Adipocyte (in vitro differentiated cells): ENCODE measurements at regions not wholly inside any gene's neighbourhood (a gene's known extent, or its start where the extent isn't known, plus 50 kb on each side); places are given as distances from the start of the nearest gene placed in this dataset.

Experiments
- DNase-seq: peaks from one replicate; pipeline ENCODE4 v3.0.0-alpha.2; 2015; ENCODE audit warnings: low read depth
- H3K27me3 ChIP-seq: replicated peaks from 2 replicates; pipeline ENCODE4 v1.7.0; 2013; ENCODE audit warnings: mild to moderate bottlenecking, low read length, moderate library complexity; ENCODE audit not compliant: control insufficient read depth, insufficient read depth
- H3K36me3 ChIP-seq: 2 replicates; pipeline ENCODE4 v1.7.0; 2013; ENCODE audit warnings: low read length, mild to moderate bottlenecking, moderate library complexity; ENCODE audit not compliant: control insufficient read depth, insufficient read depth, severe bottlenecking
- H3K4me1 ChIP-seq: 2 replicates; pipeline ENCODE4 v1.7.0; 2013; ENCODE audit warnings: mild to moderate bottlenecking, low read length, moderate library complexity; ENCODE audit not compliant: control insufficient read depth, insufficient read depth
- H3K4me3 ChIP-seq: 2 replicates; pipeline ENCODE4 v1.7.0; 2013; ENCODE audit warnings: mild to moderate bottlenecking, low read length, moderate library complexity
- H3K9ac ChIP-seq: 2 replicates; pipeline ENCODE4 v1.7.0; 2013; ENCODE audit warnings: mild to moderate bottlenecking, low read length, moderate library complexity
- H3K9me3 ChIP-seq: 2 replicates; pipeline ENCODE4 v1.7.0; 2013; ENCODE audit warnings: mild to moderate bottlenecking, low read length, moderate library complexity; ENCODE audit not compliant: control insufficient read depth

- no peak for DNase-seq
- Histone ChIP-seq H3K27me3 (no peaks in the 10 kb centered on the region), H3K9ac (no peak overlapping the region), H3K36me3 (no peaks in the 10 kb centered on the region), H3K4me1 (no peaks in the 10 kb centered on the region), H3K4me3 (no peak overlapping the region), H3K9me3 (no peaks in the 10 kb centered on the region)
Observed at GRCh38 chr6:23272536-23272935, 703.2 kb downstream of the HDGFL1 start.

- Histone ChIP-seq H3K4me3 (no peak overlapping the region), H3K36me3 (no peaks in the 10 kb centered on the region), H3K9ac (no peak overlapping the region), H3K9me3 (no peaks in the 10 kb centered on the region), H3K4me1 (no peaks in the 10 kb centered on the region), H3K27me3 (no peaks in the 10 kb centered on the region)
- no peak for DNase-seq
Observed at GRCh38 chr6:23277521-23278179, 708.3 kb downstream of the HDGFL1 start.

- Histone ChIP-seq H3K36me3 (no peaks in the 10 kb centered on the region), H3K4me3 (no peak overlapping the region), H3K27me3 (no peaks in the 10 kb centered on the region), H3K9ac (no peak overlapping the region), H3K9me3 (no peaks in the 10 kb centered on the region), H3K4me1 (no peaks in the 10 kb centered on the region)
- no peak for DNase-seq
Observed at GRCh38 chr6:23278180-23278532, 708.8 kb downstream of the HDGFL1 start.

GRCh38 chr6:23280437-23280836, 711.1 kb downstream of the HDGFL1 start:
- Histone ChIP-seq H3K27me3 (no peaks in the 10 kb centered on the region), H3K9ac (no peak overlapping the region), H3K4me3 (no peak overlapping the region), H3K9me3 (no peaks in the 10 kb centered on the region), H3K36me3 (no peaks in the 10 kb centered on the region), H3K4me1 (no peaks in the 10 kb centered on the region)
- DNase-seq, result peak; percentile 4

GRCh38 chr6:23282252-23283021, 713.1 kb downstream of the HDGFL1 start:
- DNase-seq, result peak; percentile 36
- H3K36me3 ChIP-seq, result no peaks in the 10 kb centered on the region
- H3K9ac ChIP-seq, result no peak overlapping the region
- H3K27me3 ChIP-seq, result no peaks in the 10 kb centered on the region
- H3K4me1 ChIP-seq, result no peaks in the 10 kb centered on the region
- H3K9me3 ChIP-seq, result no peaks in the 10 kb centered on the region
- no peak overlapping the region for H3K4me3 ChIP-seq

GRCh38 chr6:23293653-23294052, 724.3 kb downstream of the HDGFL1 start:
- Histone ChIP-seq H3K9me3 (no peaks in the 10 kb centered on the region), H3K4me3 (no peak overlapping the region), H3K27me3 (no peaks in the 10 kb centered on the region), H3K9ac (no peak overlapping the region), H3K4me1 (no peaks in the 10 kb centered on the region), H3K36me3 (no peaks in the 10 kb centered on the region)
- DNase-seq, result no peak

- no peak overlapping the region for H3K9ac ChIP-seq
- peak; percentile 4 for DNase-seq
- no peaks in the 10 kb centered on the region for H3K4me1 ChIP-seq
Observed at GRCh38 chr6:23301556-23301955, 732.2 kb downstream of the HDGFL1 start.

GRCh38 chr6:23302514-23302913, 733.1 kb downstream of the HDGFL1 start:
- DNase-seq, result no peak
- Histone ChIP-seq H3K9me3 (no peaks in the 10 kb centered on the region), H3K27me3 (no peaks in the 10 kb centered on the region), H3K4me1 (no peaks in the 10 kb centered on the region), H3K36me3 (no peaks in the 10 kb centered on the region), H3K4me3 (no peak overlapping the region), H3K9ac (no peak overlapping the region)

More at GRCh38 chr6:23301556-23301955, 732.2 kb downstream of the HDGFL1 start:
- Histone ChIP-seq H3K9me3 (no peaks in the 10 kb centered on the region), H3K36me3 (no peaks in the 10 kb centered on the region), H3K27me3 (no peaks in the 10 kb centered on the region), H3K4me3 (no peak overlapping the region)

GRCh38 chr6:23305325-23305943, 736.1 kb downstream of the HDGFL1 start:
- H3K36me3 ChIP-seq, result no peaks in the 10 kb centered on the region
- DNase-seq, result no peak

GRCh38 chr6:23306251-23306950, 737.0 kb downstream of the HDGFL1 start:
- Histone ChIP-seq H3K4me1 (no peaks in the 10 kb centered on the region), H3K4me3 (no peak overlapping the region), H3K36me3 (no peaks in the 10 kb centered on the region), H3K9ac (no peak overlapping the region), H3K27me3 (no peaks in the 10 kb centered on the region), H3K9me3 (no peaks in the 10 kb centered on the region)
- DNase-seq, result no peak

More at GRCh38 chr6:23305325-23305943, 736.1 kb downstream of the HDGFL1 start:
- no peaks in the 10 kb centered on the region for H3K4me1 ChIP-seq
- no peak overlapping the region for H3K4me3 ChIP-seq
- no peaks in the 10 kb centered on the region for H3K27me3 ChIP-seq
- H3K9me3 ChIP-seq, result no peaks in the 10 kb centered on the region
- no peak overlapping the region for H3K9ac ChIP-seq

- Histone ChIP-seq H3K4me3 (no peak overlapping the region), H3K4me1 (no peaks in the 10 kb centered on the region), H3K36me3 (no peaks in the 10 kb centered on the region), H3K9me3 (no peaks in the 10 kb centered on the region), H3K27me3 (no peaks in the 10 kb centered on the region), H3K9ac (no peak overlapping the region)
- DNase-seq, result no peak
Observed at GRCh38 chr6:23307516-23307915, 738.1 kb downstream of the HDGFL1 start.
